ENCODE measurements at regions not wholly inside any gene's neighbourhood (a gene's known extent, or its start where the extent isn't known, plus 50 kb on each side); places are given as distances from the start of the nearest gene placed in this dataset.

GRCh38 chr6:85866758-85867401, 224.2 kb upstream of the SYNCRIP start:
- Histone ChIP-seq H4K20me1 (ENCODE audit: insufficient read depth, low read length) (no peaks in the 10 kb centered on the region), H3K9ac (ENCODE audit: low read depth, low read length) (no peak overlapping the region), H3K4me3 (ENCODE audit: low read depth in 1 of 2, low read length in 2 of 2) (no peak overlapping the region), H2AFZ (ENCODE audit: low read depth, low read length) (peak overlapping the region; percentile 71; the same call in 1 of the 2 replicates), H3K4me2 (ENCODE audit: insufficient read depth, low read length) (peak overlapping the region; percentile 67; the same call in 1 of the 2 replicates), H3K79me2 (ENCODE audit: insufficient read depth, low read length) (no peaks in the 10 kb centered on the region), H3K36me3 (ENCODE audit: insufficient read depth, low read length) (no peaks in the 10 kb centered on the region), H3K27me3 (ENCODE audit: insufficient read depth, low read length, poor library complexity) (no peaks in the 10 kb centered on the region), H3K27ac (ENCODE audit: low read length) (no peak overlapping the region), H3K4me1 (ENCODE audit: insufficient read depth, low read length) (peaks cover 22% of the 10 kb centered on the region), H3K9me3 (ENCODE audit: insufficient read depth, low read length, severe bottlenecking) (no peaks in the 10 kb centered on the region)
- TF ChIP-seq CTCF (IDR thresholded peaks at IDR 0.05; ENCODE audit: borderline replicate concordance, extremely low read depth, low read length, poor library complexity, severe bottlenecking) (no peak), EZH2 (IDR thresholded peaks at IDR 0.05; ENCODE audit: borderline replicate concordance, low read depth, low read length, severe bottlenecking) (no peak)
- ATAC-seq (ENCODE audit: insufficient read depth, low read depth): no peak
- no peak for DNase-seq

GRCh38 chr6:85866370-85866730, 223.7 kb upstream of the SYNCRIP start:
- Histone ChIP-seq H3K4me3 (ENCODE audit: low read depth in 1 of 2, low read length in 2 of 2) (peak overlapping the region in 1 of 2 experiments; percentile 51; a peak in 1 of 4 replicates), H3K79me2 (ENCODE audit: insufficient read depth, low read length) (no peaks in the 10 kb centered on the region), H3K4me1 (ENCODE audit: insufficient read depth, low read length) (peaks cover 22% of the 10 kb centered on the region), H3K27me3 (ENCODE audit: insufficient read depth, low read length, poor library complexity) (no peaks in the 10 kb centered on the region), H2AFZ (ENCODE audit: low read depth, low read length) (peak overlapping the region; percentile 71), H3K9me3 (ENCODE audit: insufficient read depth, low read length, severe bottlenecking) (no peaks in the 10 kb centered on the region), H3K36me3 (ENCODE audit: insufficient read depth, low read length) (no peaks in the 10 kb centered on the region), H3K27ac (ENCODE audit: low read length) (peak overlapping the region; percentile 67), H3K4me2 (ENCODE audit: insufficient read depth, low read length) (peak overlapping the region; percentile 67), H4K20me1 (ENCODE audit: insufficient read depth, low read length) (no peaks in the 10 kb centered on the region), H3K9ac (ENCODE audit: low read depth, low read length) (peak overlapping the region; percentile 48; the same call in 1 of the 2 replicates)
- no peak for DNase-seq
- TF ChIP-seq CTCF (IDR thresholded peaks at IDR 0.05; ENCODE audit: borderline replicate concordance, extremely low read depth, low read length, poor library complexity, severe bottlenecking): no peak
- TF ChIP-seq EZH2 (IDR thresholded peaks at IDR 0.05; ENCODE audit: borderline replicate concordance, low read depth, low read length, severe bottlenecking): no peak
- no peak for ATAC-seq (ENCODE audit: insufficient read depth, low read depth)

- Histone ChIP-seq H3K4me3 (ENCODE audit: low read depth in 1 of 2, low read length in 2 of 2) (peak overlapping the region in 1 of 2 experiments; percentile 51; a peak in 3 of 4 replicates), H2AFZ (ENCODE audit: low read depth, low read length) (peak overlapping the region; percentile 71), H3K9me3 (ENCODE audit: insufficient read depth, low read length, severe bottlenecking) (no peaks in the 10 kb centered on the region), H3K36me3 (ENCODE audit: insufficient read depth, low read length) (no peaks in the 10 kb centered on the region), H3K79me2 (ENCODE audit: insufficient read depth, low read length) (no peaks in the 10 kb centered on the region), H3K27me3 (ENCODE audit: insufficient read depth, low read length, poor library complexity) (no peaks in the 10 kb centered on the region), H3K9ac (ENCODE audit: low read depth, low read length) (peak overlapping the region; percentile 48), H3K4me2 (ENCODE audit: insufficient read depth, low read length) (peak overlapping the region; percentile 67), H4K20me1 (ENCODE audit: insufficient read depth, low read length) (no peaks in the 10 kb centered on the region), H3K4me1 (ENCODE audit: insufficient read depth, low read length) (peaks cover 22% of the 10 kb centered on the region), H3K27ac (ENCODE audit: low read length) (peak overlapping the region; percentile 67)
- peak; percentile 45 for DNase-seq
- TF ChIP-seq CTCF (IDR thresholded peaks at IDR 0.05; ENCODE audit: borderline replicate concordance, extremely low read depth, low read length, poor library complexity, severe bottlenecking): no peak
- TF ChIP-seq EZH2 (IDR thresholded peaks at IDR 0.05; ENCODE audit: borderline replicate concordance, low read depth, low read length, severe bottlenecking): no peak
- ATAC-seq (ENCODE audit: insufficient read depth, low read depth): peak; percentile 89
Observed at GRCh38 chr6:85865420-85866369, 223.0 kb upstream of the SYNCRIP start.
